GM23338 (cell line): ENCODE measurements at regions not wholly inside any gene's neighbourhood (a gene's known extent, or its start where the extent isn't known, plus 50 kb on each side); places are given as distances from the start of the nearest gene placed in this dataset.

Experiments
- ATAC-seq: fragments of 200-7000 bp; cut with Tn5 transposase; 3 replicates; pipeline ENCODE4 v1.9.1; 2020
- DNase-seq: peaks from one replicate; pipeline ENCODE4 v3.0.0-alpha.2; 2015; ENCODE audit warnings: low spot score
- H2AFZ ChIP-seq: fragments of 200-600 bp; sonication (generic); 2 replicates; pipeline ENCODE4 v1.8.0; 2016; ENCODE audit warnings: antibody characterized with exemption, mild to moderate bottlenecking, moderate library complexity
- H3F3A ChIP-seq: fragments of 200-600 bp; sonication (generic); replicated peaks from 2 replicates; pipeline ENCODE4 v1.8.0; 2017; ENCODE audit warnings: antibody characterized with exemption, mixed run types, low read depth
- H3K27ac ChIP-seq: fragments of 200-600 bp; sonication (generic); 2 replicates; pipeline ENCODE4 v1.6.1; 2016; ENCODE audit warnings: low read depth
- H3K27me3 ChIP-seq: fragments of 200-600 bp; sonication (generic); 2 replicates; pipeline ENCODE4 v1.8.0; 2016; ENCODE audit warnings: mild to moderate bottlenecking, mixed run types, moderate library complexity; ENCODE audit not compliant: insufficient read depth
- H3K36me3 ChIP-seq: fragments of 200-600 bp; sonication (generic); 2 replicates; pipeline ENCODE4 v1.8.0; 2016; ENCODE audit warnings: mild to moderate bottlenecking; ENCODE audit not compliant: insufficient read depth
- H3K4me1 ChIP-seq: fragments of 200-600 bp; sonication (generic); 2 replicates; pipeline ENCODE4 v1.8.0; 2016; ENCODE audit warnings: mild to moderate bottlenecking, moderate library complexity; ENCODE audit not compliant: insufficient read depth
- H3K4me2 ChIP-seq: fragments of 200-600 bp; sonication (generic); 2 replicates; pipeline ENCODE4 v1.7.1; 2017; ENCODE audit warnings: mixed run types
- H3K4me3 ChIP-seq: fragments of 200-600 bp; sonication (generic); 2 replicates; pipeline ENCODE4 v1.6.1; 2016; ENCODE audit warnings: mixed run types
- H3K79me2 ChIP-seq: fragments of 200-600 bp; sonication (generic); replicated peaks from 2 replicates; pipeline ENCODE4 v1.8.0; 2017; ENCODE audit warnings: mild to moderate bottlenecking; ENCODE audit not compliant: insufficient read depth
- H3K9me2 ChIP-seq: fragments of 200-600 bp; sonication (generic); 2 replicates; pipeline ENCODE4 v1.8.0; 2017; ENCODE audit not compliant: insufficient read depth
- H4K20me1 ChIP-seq: fragments of 200-600 bp; sonication (generic); replicated peaks from 2 replicates; pipeline ENCODE4 v1.8.0; 2017; ENCODE audit warnings: mild to moderate bottlenecking; ENCODE audit not compliant: insufficient read depth
- H3K27ac Mint-ChIP-seq: 2 replicates; pipeline ENCODE4 v1.8.0; 2020; ENCODE audit warnings: inconsistent platforms, mild to moderate bottlenecking, moderate library complexity, mixed read lengths
- H3K27me3 Mint-ChIP-seq: 3 replicates; pipeline ENCODE4 v1.8.0; 2022; ENCODE audit warnings: low read depth, mild to moderate bottlenecking, moderate library complexity, mixed read lengths, inconsistent platforms; ENCODE audit not compliant: insufficient read depth, poor library complexity
- H3K36me3 Mint-ChIP-seq: 3 replicates; pipeline ENCODE4 v1.8.0; 2021; ENCODE audit warnings: low read depth, mild to moderate bottlenecking, inconsistent platforms, moderate library complexity, mixed read lengths
- H3K4me1 Mint-ChIP-seq: 3 replicates; pipeline ENCODE4 v1.8.0; 2020; ENCODE audit warnings: mild to moderate bottlenecking, inconsistent platforms, mixed read lengths
- H3K4me3 Mint-ChIP-seq: 3 replicates; pipeline ENCODE4 v1.8.0; 2021; ENCODE audit warnings: moderate library complexity, mild to moderate bottlenecking, inconsistent platforms, mixed read lengths
- H3K9me3 Mint-ChIP-seq: 3 replicates; pipeline ENCODE4 v1.8.0; 2020; ENCODE audit warnings: moderate library complexity, mild to moderate bottlenecking, inconsistent platforms, mixed read lengths
- CTCF ChIP-seq, 2 experiments: fragments of 200-600 bp in 1 of 2; sonication (generic) in 1 of 2; conservative IDR thresholded peaks; 2 replicates each; pipeline versions ENCODE4 v1.5.1 to v1.6.1; 2016 to 2017; ENCODE audit warnings: antibody characterized with exemption in 2 of 2, low read depth in 2 of 2, mild to moderate bottlenecking in 2 of 2, moderate library complexity in 1 of 2
- ETS1 ChIP-seq: IDR thresholded peaks from 2 replicates; pipeline ENCODE4 v1.6.1; 2016; ENCODE audit warnings: antibody characterized with exemption
- EZH2phosphoT487 ChIP-seq: fragments of 200-600 bp; sonication (generic); IDR thresholded peaks from one replicate; pipeline ENCODE4 v1.8.1; 2018; ENCODE audit warnings: antibody characterized with exemption; ENCODE audit not compliant: unreplicated experiment
- NANOG ChIP-seq: IDR thresholded peaks from 2 replicates; pipeline ENCODE4 v1.6.1; 2016; ENCODE audit warnings: antibody characterized with exemption, borderline replicate concordance
- STAT1 ChIP-seq: IDR thresholded peaks from one replicate; pipeline ENCODE4 v1.6.1; 2016; ENCODE audit warnings: antibody characterized with exemption; ENCODE audit not compliant: unreplicated experiment
- TF ChIP-seq, protein P1 (sequence below): fragments of 250-450 bp; sonication (Bioruptor Pico); IDR thresholded peaks from 2 replicates; pipeline ENCODE4 v1.5.0; 2020; ENCODE audit warnings: mild to moderate bottlenecking, moderate library complexity

DNA sequence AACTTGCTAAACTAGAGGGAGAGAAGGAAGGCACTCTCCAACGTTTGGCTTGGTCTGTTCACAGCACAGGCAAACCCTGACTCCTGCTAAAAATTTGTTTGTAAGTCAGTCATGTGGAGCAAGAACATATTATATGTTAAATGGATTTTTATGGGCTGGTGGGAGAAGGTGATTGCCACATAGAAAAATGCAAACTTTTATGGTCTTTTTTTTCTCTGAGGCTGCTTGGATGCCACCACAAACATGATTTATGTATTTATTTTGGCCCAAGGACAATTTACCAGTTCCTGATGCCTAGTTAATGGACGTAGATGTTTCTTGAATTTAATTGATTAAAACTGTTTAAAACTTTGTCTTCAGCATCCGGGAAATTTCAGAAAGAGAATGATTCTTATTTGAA, 274.2 kb upstream of the MYOCD start:
- Histone ChIP-seq H3K4me1 (no peaks in the 10 kb centered on the region; the same call in 1 of the 2 replicates), H3K4me2 (no peak overlapping the region), H3K27me3 (no peaks in the 10 kb centered on the region), H4K20me1 (no peaks in the 10 kb centered on the region), H2AFZ (0 out of 2 replicates have a peak overlapping the region, but pooled peaks have one; percentile 14), H3K27ac (no peak overlapping the region), H3K4me3 (no peak overlapping the region), H3F3A (no peaks in the 10 kb centered on the region), H3K9me2 (peaks cover 10% of the 10 kb centered on the region), H3K79me2 (no peaks in the 10 kb centered on the region), H3K36me3 (no peaks in the 10 kb centered on the region)
- TF ChIP-seq NANOG (no peak), EZH2phosphoT487 (no peak), ETS1 (no peak), STAT1 (no peak)
- Mint-ChIP-seq H3K4me1 (peaks cover 4% of the 10 kb centered on the region; the same call in 1 of the 3 replicates), H3K36me3 (no peaks in the 10 kb centered on the region), H3K27ac (no peak overlapping the region), H3K27me3 (no peaks in the 10 kb centered on the region), H3K9me3 (no peaks in the 10 kb centered on the region; the same call in 2 of the 3 replicates), H3K4me3 (no peak overlapping the region)
- no peak for DNase-seq
- ATAC-seq = no peak

DNA sequence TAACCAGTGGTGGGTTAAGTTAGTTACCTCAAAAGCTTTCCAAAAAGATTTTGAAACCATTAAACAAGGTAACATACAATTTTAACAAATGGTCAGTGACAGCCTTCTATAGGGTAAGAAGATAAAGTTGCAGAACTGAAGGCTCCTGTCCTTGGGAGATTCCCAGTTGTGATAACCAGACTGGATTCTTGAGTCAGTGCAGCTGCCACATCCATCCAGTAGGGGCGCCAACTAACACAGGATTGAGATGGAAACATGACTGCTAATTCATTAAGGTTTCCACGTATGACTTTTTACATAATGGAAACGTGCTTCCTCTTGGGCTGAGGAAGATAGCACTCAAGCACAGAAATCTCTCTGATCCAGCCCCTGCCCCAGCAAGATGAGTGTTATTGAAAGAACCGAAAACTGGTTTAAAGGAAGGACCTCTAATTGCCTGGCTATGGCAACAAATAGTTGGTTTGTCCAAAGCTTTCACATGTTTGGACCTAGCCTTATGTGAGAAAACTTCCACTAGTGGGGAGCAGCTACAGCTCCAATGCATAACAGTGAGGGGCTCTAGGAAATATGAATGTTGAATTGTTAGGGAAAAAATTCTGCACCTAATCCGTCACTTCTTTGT, 269.8 kb upstream of the MYOCD start:
- peak; percentile 78 for DNase-seq
- Histone ChIP-seq H3K27ac (no peak overlapping the region), H3K4me3 (no peak overlapping the region), H3K79me2 (no peaks in the 10 kb centered on the region), H4K20me1 (no peaks in the 10 kb centered on the region), H3K27me3 (no peaks in the 10 kb centered on the region), H2AFZ (peak overlapping the region; percentile 70; the same call in 1 of the 2 replicates), H3K9me2 (peaks cover 4% of the 10 kb centered on the region; the same call in 1 of the 2 replicates), H3F3A (no peaks in the 10 kb centered on the region), H3K4me2 (no peak overlapping the region), H3K36me3 (no peaks in the 10 kb centered on the region), H3K4me1 (no peaks in the 10 kb centered on the region; the same call in 1 of the 2 replicates)
- ATAC-seq = peak; percentile 74; the same call in 2 of the 3 replicates
- Mint-ChIP-seq H3K27me3 (no peaks in the 10 kb centered on the region), H3K27ac (no peak overlapping the region), H3K4me3 (no peak overlapping the region), H3K4me1 (peaks cover 4% of the 10 kb centered on the region; the same call in 1 of the 3 replicates), H3K9me3 (no peaks in the 10 kb centered on the region; the same call in 2 of the 3 replicates), H3K36me3 (no peaks in the 10 kb centered on the region)
- TF ChIP-seq CTCF (conservative IDR thresholded peaks at IDR 0.05; ENCODE audit: low read depth in 2 of 2) = peak; percentile 75 to 76
- TF ChIP-seq, protein P1, sequence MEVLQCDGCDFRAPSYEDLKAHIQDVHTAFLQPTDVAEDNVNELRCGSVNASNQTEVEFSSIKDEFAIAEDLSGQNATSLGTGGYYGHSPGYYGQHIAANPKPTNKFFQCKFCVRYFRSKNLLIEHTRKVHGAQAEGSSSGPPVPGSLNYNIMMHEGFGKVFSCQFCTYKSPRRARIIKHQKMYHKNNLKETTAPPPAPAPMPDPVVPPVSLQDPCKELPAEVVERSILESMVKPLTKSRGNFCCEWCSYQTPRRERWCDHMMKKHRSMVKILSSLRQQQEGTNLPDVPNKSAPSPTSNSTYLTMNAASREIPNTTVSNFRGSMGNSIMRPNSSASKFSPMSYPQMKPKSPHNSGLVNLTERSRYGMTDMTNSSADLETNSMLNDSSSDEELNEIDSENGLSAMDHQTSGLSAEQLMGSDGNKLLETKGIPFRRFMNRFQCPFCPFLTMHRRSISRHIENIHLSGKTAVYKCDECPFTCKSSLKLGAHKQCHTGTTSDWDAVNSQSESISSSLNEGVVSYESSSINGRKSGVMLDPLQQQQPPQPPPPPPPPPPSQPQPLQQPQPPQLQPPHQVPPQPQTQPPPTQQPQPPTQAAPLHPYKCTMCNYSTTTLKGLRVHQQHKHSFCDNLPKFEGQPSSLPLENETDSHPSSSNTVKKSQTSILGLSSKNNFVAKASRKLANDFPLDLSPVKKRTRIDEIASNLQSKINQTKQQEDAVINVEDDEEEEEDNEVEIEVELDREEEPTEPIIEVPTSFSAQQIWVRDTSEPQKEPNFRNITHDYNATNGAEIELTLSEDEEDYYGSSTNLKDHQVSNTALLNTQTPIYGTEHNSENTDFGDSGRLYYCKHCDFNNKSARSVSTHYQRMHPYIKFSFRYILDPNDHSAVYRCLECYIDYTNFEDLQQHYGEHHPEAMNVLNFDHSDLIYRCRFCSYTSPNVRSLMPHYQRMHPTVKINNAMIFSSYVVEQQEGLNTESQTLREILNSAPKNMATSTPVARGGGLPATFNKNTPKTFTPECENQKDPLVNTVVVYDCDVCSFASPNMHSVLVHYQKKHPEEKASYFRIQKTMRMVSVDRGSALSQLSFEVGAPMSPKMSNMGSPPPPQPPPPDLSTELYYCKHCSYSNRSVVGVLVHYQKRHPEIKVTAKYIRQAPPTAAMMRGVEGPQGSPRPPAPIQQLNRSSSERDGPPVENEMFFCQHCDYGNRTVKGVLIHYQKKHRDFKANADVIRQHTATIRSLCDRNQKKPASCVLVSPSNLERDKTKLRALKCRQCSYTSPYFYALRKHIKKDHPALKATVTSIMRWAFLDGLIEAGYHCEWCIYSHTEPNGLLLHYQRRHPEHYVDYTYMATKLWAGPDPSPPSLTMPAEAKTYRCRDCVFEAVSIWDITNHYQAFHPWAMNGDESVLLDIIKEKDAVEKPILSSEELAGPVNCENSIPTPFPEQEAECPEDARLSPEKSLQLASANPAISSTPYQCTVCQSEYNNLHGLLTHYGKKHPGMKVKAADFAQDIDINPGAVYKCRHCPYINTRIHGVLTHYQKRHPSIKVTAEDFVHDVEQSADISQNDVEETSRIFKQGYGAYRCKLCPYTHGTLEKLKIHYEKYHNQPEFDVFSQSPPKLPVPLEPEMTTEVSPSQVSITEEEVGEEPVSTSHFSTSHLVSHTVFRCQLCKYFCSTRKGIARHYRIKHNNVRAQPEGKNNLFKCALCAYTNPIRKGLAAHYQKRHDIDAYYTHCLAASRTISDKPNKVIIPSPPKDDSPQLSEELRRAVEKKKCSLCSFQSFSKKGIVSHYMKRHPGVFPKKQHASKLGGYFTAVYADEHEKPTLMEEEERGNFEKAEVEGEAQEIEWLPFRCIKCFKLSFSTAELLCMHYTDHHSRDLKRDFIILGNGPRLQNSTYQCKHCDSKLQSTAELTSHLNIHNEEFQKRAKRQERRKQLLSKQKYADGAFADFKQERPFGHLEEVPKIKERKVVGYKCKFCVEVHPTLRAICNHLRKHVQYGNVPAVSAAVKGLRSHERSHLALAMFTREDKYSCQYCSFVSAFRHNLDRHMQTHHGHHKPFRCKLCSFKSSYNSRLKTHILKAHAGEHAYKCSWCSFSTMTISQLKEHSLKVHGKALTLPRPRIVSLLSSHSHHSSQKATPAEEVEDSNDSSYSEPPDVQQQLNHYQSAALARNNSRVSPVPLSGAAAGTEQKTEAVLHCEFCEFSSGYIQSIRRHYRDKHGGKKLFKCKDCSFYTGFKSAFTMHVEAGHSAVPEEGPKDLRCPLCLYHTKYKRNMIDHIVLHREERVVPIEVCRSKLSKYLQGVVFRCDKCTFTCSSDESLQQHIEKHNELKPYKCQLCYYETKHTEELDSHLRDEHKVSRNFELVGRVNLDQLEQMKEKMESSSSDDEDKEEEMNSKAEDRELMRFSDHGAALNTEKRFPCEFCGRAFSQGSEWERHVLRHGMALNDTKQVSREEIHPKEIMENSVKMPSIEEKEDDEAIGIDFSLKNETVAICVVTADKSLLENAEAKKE (CRISPR knock-in tag) = no peak
